Suprapubic skin (tissue), 4 donors: ENCODE measurements at regions not wholly inside any gene's neighbourhood (a gene's known extent, or its start where the extent isn't known, plus 50 kb on each side); places are given as distances from the start of the nearest gene placed in this dataset.

Source experiments
- CTCF ChIP-seq, 2 donors: fragments of 200-600 bp in 1 of 2; fragments of 450-650 bp in 1 of 2; sonication (generic) in 1 of 2; IDR thresholded peaks; one replicate each; pipeline ENCODE4 v1.5.1; 2016 to 2019; ENCODE audit warnings: antibody characterized with exemption in 2 of 2, mild to moderate bottlenecking in 1 of 2, moderate library complexity in 1 of 2
- EP300 ChIP-seq: sonication (generic); formaldehyde crosslinking; IDR thresholded peaks from one replicate; pipeline ENCODE4 v1.6.1; 2017; ENCODE audit warnings: antibody characterized with exemption
- POLR2A ChIP-seq, 2 donors: fragments of 450-650 bp; IDR thresholded peaks; one replicate each; pipeline ENCODE4 v1.6.1; 2017; ENCODE audit warnings: antibody characterized with exemption in 2 of 2, mild to moderate bottlenecking in 2 of 2, moderate library complexity in 2 of 2
- POLR2AphosphoS5 ChIP-seq, 3 donors: sonication (generic); formaldehyde crosslinking; IDR thresholded peaks; one replicate each; pipeline ENCODE4 v1.6.1; 2017; ENCODE audit warnings: antibody characterized with exemption in 3 of 3

GRCh38 chr14:38490273-38490672 is 234.4 kb upstream of the CLEC14A start:
- TF ChIP-seq CTCF (IDR thresholded peaks at IDR 0.05) (no peak), POLR2A (IDR thresholded peaks at IDR 0.05) (no peak), POLR2AphosphoS5 (IDR thresholded peaks at IDR 0.05) (no peak), EP300 (no peak)
